Mesothelial cell of epicardium (in vitro differentiated cells): ENCODE measurements at regions not wholly inside any gene's neighbourhood (a gene's known extent, or its start where the extent isn't known, plus 50 kb on each side); places are given as distances from the start of the nearest gene placed in this dataset.

ENCODE experiments used
- DNase-seq, 2 experiments: peaks; one replicate each; pipeline ENCODE4 v3.0.0; 2021; ENCODE audit warnings: low spot score in 2 of 2; ENCODE audit not compliant: unreplicated experiment in 2 of 2
- H3K27ac Mint-ChIP-seq: 2 replicates; pipeline ENCODE4 v1.8.0; 2021; ENCODE audit warnings: mixed read lengths
- H3K27me3 Mint-ChIP-seq: 2 replicates; pipeline ENCODE4 v1.8.0; 2021; ENCODE audit warnings: low read depth, mixed read lengths
- H3K36me3 Mint-ChIP-seq: 2 replicates; pipeline ENCODE4 v1.8.0; 2021; ENCODE audit warnings: mixed read lengths
- H3K4me1 Mint-ChIP-seq: 2 replicates; pipeline ENCODE4 v1.8.0; 2021; ENCODE audit warnings: mixed read lengths
- H3K4me3 Mint-ChIP-seq: 2 replicates; pipeline ENCODE4 v1.8.0; 2021; ENCODE audit warnings: mild to moderate bottlenecking, moderate library complexity, mixed read lengths
- H3K9me3 Mint-ChIP-seq: 2 replicates; pipeline ENCODE4 v1.8.0; 2021; ENCODE audit warnings: mixed read lengths
- TF ChIP-seq, protein P1 (sequence below): fragments of 200-600 bp; sonication (generic); IDR thresholded peaks from one replicate; pipeline ENCODE4 v1.5.0; 2021; ENCODE audit warnings: antibody characterized with exemption; ENCODE audit not compliant: unreplicated experiment

DNA sequence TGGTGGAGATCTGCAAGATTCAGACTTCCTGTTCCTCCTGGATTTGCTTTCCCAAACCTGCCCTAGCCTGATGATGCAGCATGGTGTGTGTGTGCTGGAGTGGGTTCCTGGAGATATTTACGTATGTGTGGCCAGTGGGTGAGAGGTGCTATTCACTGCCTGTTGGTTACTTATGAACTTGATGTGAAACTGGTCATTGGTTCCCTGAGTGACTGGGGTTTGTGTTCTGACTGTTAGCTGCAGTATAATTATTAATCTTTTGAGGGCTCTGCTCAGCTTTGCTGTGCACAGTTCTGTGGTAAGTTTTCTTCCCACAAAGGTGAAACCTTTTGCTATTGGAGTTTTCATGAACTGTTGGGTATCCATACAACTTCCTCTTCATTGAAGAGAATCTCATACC is 541.8 kb upstream of the FBXO33 start:
- peaks cover 12% of the 10 kb centered on the region for H3K4me1 Mint-ChIP-seq
- no peak overlapping the region for H3K4me3 Mint-ChIP-seq
- TF ChIP-seq, protein P1, sequence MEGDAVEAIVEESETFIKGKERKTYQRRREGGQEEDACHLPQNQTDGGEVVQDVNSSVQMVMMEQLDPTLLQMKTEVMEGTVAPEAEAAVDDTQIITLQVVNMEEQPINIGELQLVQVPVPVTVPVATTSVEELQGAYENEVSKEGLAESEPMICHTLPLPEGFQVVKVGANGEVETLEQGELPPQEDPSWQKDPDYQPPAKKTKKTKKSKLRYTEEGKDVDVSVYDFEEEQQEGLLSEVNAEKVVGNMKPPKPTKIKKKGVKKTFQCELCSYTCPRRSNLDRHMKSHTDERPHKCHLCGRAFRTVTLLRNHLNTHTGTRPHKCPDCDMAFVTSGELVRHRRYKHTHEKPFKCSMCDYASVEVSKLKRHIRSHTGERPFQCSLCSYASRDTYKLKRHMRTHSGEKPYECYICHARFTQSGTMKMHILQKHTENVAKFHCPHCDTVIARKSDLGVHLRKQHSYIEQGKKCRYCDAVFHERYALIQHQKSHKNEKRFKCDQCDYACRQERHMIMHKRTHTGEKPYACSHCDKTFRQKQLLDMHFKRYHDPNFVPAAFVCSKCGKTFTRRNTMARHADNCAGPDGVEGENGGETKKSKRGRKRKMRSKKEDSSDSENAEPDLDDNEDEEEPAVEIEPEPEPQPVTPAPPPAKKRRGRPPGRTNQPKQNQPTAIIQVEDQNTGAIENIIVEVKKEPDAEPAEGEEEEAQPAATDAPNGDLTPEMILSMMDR, result no peak
- DNase-seq, result no peak
- no peaks in the 10 kb centered on the region for H3K9me3 Mint-ChIP-seq
- no peak overlapping the region for H3K27ac Mint-ChIP-seq
- no peaks in the 10 kb centered on the region for H3K27me3 Mint-ChIP-seq
- no peaks in the 10 kb centered on the region for H3K36me3 Mint-ChIP-seq

DNA sequence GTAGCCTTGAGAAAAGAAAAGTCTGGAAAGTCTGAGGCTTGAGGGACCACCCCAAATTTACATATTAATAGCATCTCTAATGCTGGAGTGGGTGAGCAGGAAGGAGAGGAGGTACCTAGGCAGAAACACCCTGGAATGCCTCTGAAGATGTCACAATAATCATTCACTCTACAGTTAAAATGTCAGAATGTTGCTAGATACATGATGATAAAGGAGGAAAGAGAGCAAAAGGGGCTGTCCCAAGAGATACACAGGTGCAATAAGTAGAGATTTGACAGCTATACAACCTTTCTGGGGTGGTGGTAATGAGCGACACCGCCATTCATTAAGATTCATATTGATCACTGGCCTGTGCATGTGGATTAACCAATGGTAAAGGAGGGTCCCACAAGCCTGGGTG is 540.5 kb upstream of the FBXO33 start:
- Mint-ChIP-seq H3K27ac (no peak overlapping the region), H3K9me3 (peaks cover 4% of the 10 kb centered on the region), H3K4me3 (no peak overlapping the region), H3K27me3 (no peaks in the 10 kb centered on the region), H3K4me1 (peaks cover 12% of the 10 kb centered on the region), H3K36me3 (no peaks in the 10 kb centered on the region)
- TF ChIP-seq, protein P1, result no peak
- DNase-seq, result no peak

DNA sequence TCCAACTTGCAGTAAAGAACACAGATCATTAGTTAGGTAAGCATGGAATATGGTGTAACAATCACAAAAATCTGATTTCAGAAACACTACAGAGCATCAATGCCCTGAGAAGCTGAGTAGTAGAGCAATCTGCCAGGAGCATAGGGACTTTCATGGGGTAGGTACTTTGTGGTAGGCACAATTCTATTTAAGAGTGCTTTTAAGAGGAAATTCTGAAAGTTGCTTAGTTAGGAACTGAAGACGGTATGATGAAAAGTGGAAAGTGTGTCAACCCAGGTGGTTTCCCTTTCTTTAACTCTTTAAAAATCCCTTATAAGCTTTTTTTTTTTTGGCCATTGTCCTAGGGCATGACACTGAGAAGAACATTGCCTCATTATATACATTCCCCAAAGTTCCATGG is 535.7 kb upstream of the FBXO33 start:
- peaks cover 12% of the 10 kb centered on the region for H3K9me3 Mint-ChIP-seq
- TF ChIP-seq, protein P1, result no peak
- H3K36me3 Mint-ChIP-seq, result no peaks in the 10 kb centered on the region
- H3K27ac Mint-ChIP-seq, result no peak overlapping the region
- H3K4me3 Mint-ChIP-seq, result no peak overlapping the region
- peaks cover 11% of the 10 kb centered on the region for H3K4me1 Mint-ChIP-seq
- no peak for DNase-seq
- no peaks in the 10 kb centered on the region for H3K27me3 Mint-ChIP-seq

DNA sequence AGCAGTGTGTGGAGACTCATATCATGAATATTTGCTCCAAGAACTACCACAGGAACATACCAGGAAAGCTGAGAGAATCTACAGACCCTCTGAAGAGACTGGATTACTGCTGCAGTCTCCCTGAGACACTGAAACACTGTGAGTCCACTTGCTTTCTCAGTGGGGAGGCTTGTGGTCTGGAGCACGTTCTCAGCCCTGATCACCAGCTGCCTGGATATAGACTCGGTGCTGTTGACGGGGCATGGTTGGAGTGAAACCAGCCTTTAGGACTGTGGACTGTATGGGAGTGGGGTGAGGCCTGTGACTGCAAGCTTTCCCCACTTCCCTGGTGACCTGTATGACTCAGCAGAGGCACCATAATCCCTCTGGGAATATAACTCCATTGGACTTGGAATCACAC is 525.8 kb upstream of the FBXO33 start:
- TF ChIP-seq, protein P1, result no peak
- no peak for DNase-seq
- Mint-ChIP-seq H3K9me3 (peaks cover 44% of the 10 kb centered on the region), H3K36me3 (peaks cover 5% of the 10 kb centered on the region), H3K27me3 (no peaks in the 10 kb centered on the region), H3K27ac (no peak overlapping the region), H3K4me3 (no peak overlapping the region), H3K4me1 (peaks cover 4% of the 10 kb centered on the region)

DNA sequence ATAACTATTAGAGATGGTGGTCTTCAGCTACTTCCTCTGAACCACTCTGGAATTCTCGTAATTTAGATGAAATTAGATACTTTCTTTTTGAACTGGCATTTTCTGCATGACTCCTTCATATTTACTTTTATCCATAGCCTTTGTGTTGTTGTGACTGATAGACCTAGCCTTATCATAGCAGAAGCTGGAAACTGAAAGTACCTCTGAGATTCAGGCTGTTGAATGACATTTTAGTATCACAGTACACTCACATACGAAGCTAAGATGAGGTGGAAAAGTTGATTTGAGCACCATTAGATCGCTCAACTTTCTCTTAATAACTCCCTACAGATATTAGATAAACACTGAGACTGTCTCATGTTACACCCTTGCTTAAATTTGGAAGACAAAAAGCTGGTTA is 525.1 kb upstream of the FBXO33 start:
- no peak overlapping the region for H3K4me3 Mint-ChIP-seq
- H3K36me3 Mint-ChIP-seq, result peaks cover 7% of the 10 kb centered on the region
- TF ChIP-seq, protein P1, result no peak
- peaks cover 44% of the 10 kb centered on the region for H3K9me3 Mint-ChIP-seq
- H3K27ac Mint-ChIP-seq, result no peak overlapping the region
- DNase-seq, result no peak
- H3K4me1 Mint-ChIP-seq, result peaks cover 4% of the 10 kb centered on the region
- H3K27me3 Mint-ChIP-seq, result no peaks in the 10 kb centered on the region

DNA sequence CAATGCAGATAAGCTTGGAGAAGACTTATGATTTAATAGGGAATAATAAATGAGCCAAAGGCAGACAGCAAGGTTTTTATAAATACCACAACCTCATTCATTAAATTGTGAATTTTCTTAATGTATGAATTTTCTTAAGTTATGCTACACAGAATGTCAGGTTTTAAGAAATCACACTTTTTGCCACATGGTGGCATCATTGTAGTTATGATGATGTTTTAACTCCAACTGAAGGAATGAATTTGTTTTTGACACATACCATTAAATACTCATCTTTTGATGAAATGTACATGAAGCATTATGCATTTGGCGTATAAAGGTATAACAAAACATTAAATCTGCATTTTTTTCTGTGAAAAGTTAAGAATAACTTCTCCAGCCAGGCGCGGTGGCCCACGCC is 524.1 kb upstream of the FBXO33 start:
- TF ChIP-seq, protein P1, result no peak
- Mint-ChIP-seq H3K27me3 (no peaks in the 10 kb centered on the region), H3K4me3 (no peak overlapping the region), H3K36me3 (peaks cover 5% of the 10 kb centered on the region), H3K27ac (no peak overlapping the region), H3K9me3 (peaks cover 37% of the 10 kb centered on the region), H3K4me1 (peaks cover 4% of the 10 kb centered on the region)
- DNase-seq, result no peak
